Activated B cell treated with CpG ODN at 0.5 μM for 24 hours (primary cell): ENCODE measurements at regions not wholly inside any gene's neighbourhood (a gene's known extent, or its start where the extent isn't known, plus 50 kb on each side); places are given as distances from the start of the nearest gene placed in this dataset.

Source experiments
- ATAC-seq: fragments of 200-7000 bp; cut with Tn5 transposase; one replicate; pipeline ENCODE4 v1.10.0; 2021; ENCODE audit warnings: low read depth, mild to moderate bottlenecking, moderate library complexity
- CTCF ChIA-PET: fragments of 350-600 bp; sonication (Branson Sonifier 250); formaldehyde crosslinking; loops from one replicate; lab custom pipeline; 2021; ENCODE audit warnings: antibody characterized with exemption; lab: Charles Lee
- POLR2A ChIA-PET: fragments of 350-600 bp; sonication (Branson Sonifier 250); formaldehyde crosslinking; loops from one replicate; lab custom pipeline; 2021; ENCODE audit warnings: antibody characterized with exemption; lab: Charles Lee
- DNase-seq: peaks from one replicate; pipeline ENCODE4 v3.0.0; 2022
- H3K27ac Mint-ChIP-seq: one replicate; pipeline ENCODE4 v1.8.0; 2020; ENCODE audit warnings: mixed read lengths
- H3K27me3 Mint-ChIP-seq: one replicate; pipeline ENCODE4 v1.8.0; 2021; ENCODE audit warnings: mixed read lengths
- H3K36me3 Mint-ChIP-seq: one replicate; pipeline ENCODE4 v1.8.0; 2021; ENCODE audit warnings: low read depth, mixed read lengths
- H3K4me1 Mint-ChIP-seq: one replicate; pipeline ENCODE4 v1.8.0; 2021; ENCODE audit warnings: mixed read lengths
- H3K4me3 Mint-ChIP-seq: one replicate; pipeline ENCODE4 v1.8.0; 2020; ENCODE audit warnings: mild to moderate bottlenecking, mixed read lengths
- H3K9me3 Mint-ChIP-seq: one replicate; pipeline ENCODE4 v1.8.0; 2020; ENCODE audit warnings: mixed read lengths
- intact Hi-C: fragments of 100-400 bp; cut with micrococcal nuclease; formaldehyde crosslinking; loops from one replicate; pipeline ENCODE4 v1.15.1; 2024
- TF ChIP-seq, protein P1 (sequence below): fragments of 200-600 bp; IDR thresholded peaks from one replicate; pipeline ENCODE4 v1.8.0; 2022; ENCODE audit warnings: antibody characterized with exemption, mild to moderate bottlenecking

DNA sequence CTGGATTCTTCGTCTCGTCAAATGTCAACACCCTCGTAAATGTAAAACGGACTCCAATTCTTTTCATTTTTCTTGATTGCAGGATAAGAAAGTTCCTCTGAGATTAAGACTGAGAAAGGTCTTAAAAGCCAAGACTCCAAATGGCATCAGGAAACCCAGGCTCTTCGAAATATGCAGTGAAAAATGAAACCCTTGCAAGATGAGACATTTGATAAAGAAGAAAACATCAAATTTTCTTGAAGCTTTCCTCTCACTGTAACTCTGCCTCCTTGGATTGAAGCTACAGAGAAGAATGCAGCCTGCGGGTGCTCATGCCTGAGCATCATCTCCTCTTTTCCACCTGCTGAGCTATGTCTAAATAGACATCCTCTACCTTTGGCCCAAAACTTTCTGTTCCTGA lies 342.4 kb upstream of the THBS1 start:
- H3K4me3 Mint-ChIP-seq: no peak overlapping the region

GRCh38 chr15:39239562-39239961 lies 341.3 kb upstream of the THBS1 start:
- ChIA-PET POLR2A (no interaction called here), CTCF (no interaction called here)
- intact Hi-C loops: no loop called here
- no peak overlapping the region for H3K27ac Mint-ChIP-seq
- H3K36me3 Mint-ChIP-seq: no peaks in the 10 kb centered on the region
- H3K9me3 Mint-ChIP-seq: no peaks in the 10 kb centered on the region
- H3K4me3 Mint-ChIP-seq: no peak overlapping the region
- DNase-seq (no peak), ATAC-seq (no peak)
- H3K4me1 Mint-ChIP-seq: no peaks in the 10 kb centered on the region
- TF ChIP-seq, protein P1, sequence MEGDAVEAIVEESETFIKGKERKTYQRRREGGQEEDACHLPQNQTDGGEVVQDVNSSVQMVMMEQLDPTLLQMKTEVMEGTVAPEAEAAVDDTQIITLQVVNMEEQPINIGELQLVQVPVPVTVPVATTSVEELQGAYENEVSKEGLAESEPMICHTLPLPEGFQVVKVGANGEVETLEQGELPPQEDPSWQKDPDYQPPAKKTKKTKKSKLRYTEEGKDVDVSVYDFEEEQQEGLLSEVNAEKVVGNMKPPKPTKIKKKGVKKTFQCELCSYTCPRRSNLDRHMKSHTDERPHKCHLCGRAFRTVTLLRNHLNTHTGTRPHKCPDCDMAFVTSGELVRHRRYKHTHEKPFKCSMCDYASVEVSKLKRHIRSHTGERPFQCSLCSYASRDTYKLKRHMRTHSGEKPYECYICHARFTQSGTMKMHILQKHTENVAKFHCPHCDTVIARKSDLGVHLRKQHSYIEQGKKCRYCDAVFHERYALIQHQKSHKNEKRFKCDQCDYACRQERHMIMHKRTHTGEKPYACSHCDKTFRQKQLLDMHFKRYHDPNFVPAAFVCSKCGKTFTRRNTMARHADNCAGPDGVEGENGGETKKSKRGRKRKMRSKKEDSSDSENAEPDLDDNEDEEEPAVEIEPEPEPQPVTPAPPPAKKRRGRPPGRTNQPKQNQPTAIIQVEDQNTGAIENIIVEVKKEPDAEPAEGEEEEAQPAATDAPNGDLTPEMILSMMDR: no peak
- no peaks in the 10 kb centered on the region for H3K27me3 Mint-ChIP-seq

More for the DNA sequence above, 342.4 kb upstream of the THBS1 start:
- TF ChIP-seq, protein P1: no peak
- CTCF ChIA-PET: no interaction called here
- H3K9me3 Mint-ChIP-seq: no peaks in the 10 kb centered on the region
- no peaks in the 10 kb centered on the region for H3K36me3 Mint-ChIP-seq
- ATAC-seq (no peak), DNase-seq (no peak)
- POLR2A ChIA-PET: no interaction called here
- H3K27ac Mint-ChIP-seq: no peak overlapping the region
- intact Hi-C loops: no loop called here
- H3K4me1 Mint-ChIP-seq: no peaks in the 10 kb centered on the region
- H3K27me3 Mint-ChIP-seq: no peaks in the 10 kb centered on the region

- intact Hi-C loops: no loop called here
- H3K4me3 Mint-ChIP-seq: no peak overlapping the region
- no peaks in the 10 kb centered on the region for H3K36me3 Mint-ChIP-seq
- no peak overlapping the region for H3K27ac Mint-ChIP-seq
- no peaks in the 10 kb centered on the region for H3K9me3 Mint-ChIP-seq
- ChIA-PET POLR2A (no interaction called here), CTCF (no interaction called here)
- H3K4me1 Mint-ChIP-seq: no peaks in the 10 kb centered on the region
- no peaks in the 10 kb centered on the region for H3K27me3 Mint-ChIP-seq
- ATAC-seq (no peak), DNase-seq (no peak)
- TF ChIP-seq, protein P1: no peak
Measured at GRCh38 chr15:39242345-39242744, 338.5 kb upstream of the THBS1 start.

DNA sequence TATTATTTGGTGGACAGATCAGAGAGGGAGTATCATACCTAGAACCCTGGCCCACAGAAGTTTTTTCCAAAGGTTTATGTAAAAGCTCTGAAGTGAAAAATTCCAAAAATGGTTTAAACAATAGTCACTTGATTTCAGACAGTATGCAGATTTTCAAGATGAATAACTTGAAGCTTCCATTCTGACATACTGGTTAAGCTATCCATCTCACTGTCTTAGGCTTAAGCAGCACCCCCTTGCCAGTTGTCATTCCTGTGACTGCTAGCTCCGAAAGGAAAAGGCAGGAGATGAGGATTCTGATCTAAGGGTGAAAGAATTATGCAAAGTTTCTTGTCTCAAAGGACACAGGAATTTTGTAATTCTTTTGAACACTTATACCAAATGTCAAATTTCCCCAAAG lies 337.5 kb upstream of the THBS1 start:
- DNase-seq (no peak), ATAC-seq (no peak)
- H3K27ac Mint-ChIP-seq: no peak overlapping the region
- no peaks in the 10 kb centered on the region for H3K27me3 Mint-ChIP-seq
- H3K4me3 Mint-ChIP-seq: no peak overlapping the region
- intact Hi-C loops: no loop called here
- ChIA-PET POLR2A (no interaction called here), CTCF (no interaction called here)
- H3K9me3 Mint-ChIP-seq: no peaks in the 10 kb centered on the region
- H3K4me1 Mint-ChIP-seq: no peaks in the 10 kb centered on the region
- no peaks in the 10 kb centered on the region for H3K36me3 Mint-ChIP-seq
- TF ChIP-seq, protein P1: no peak

DNA sequence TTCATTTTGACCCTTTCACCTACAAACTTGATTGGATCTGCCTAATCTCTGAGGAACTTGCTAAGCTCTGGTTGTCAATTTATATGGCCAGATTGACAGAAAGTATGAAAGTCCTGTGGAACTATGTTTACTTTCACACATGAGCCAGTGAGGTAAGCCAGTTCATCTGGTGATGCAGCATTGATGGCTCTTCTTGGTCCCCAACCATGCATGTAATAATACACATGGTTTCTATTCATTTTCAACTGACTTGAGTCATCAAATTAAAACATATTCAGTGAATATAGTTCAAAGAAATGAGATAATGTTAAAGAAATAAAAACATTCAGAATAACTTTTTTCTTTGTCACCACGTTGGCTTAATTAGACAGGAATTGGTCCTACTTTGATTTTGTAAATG lies 336.1 kb upstream of the THBS1 start:
- POLR2A ChIA-PET: no interaction called here
- intact Hi-C loops: no loop called here
- no peak for DNase-seq
- Mint-ChIP-seq H3K9me3 (no peaks in the 10 kb centered on the region), H3K27ac (no peak overlapping the region), H3K27me3 (no peaks in the 10 kb centered on the region), H3K4me3 (no peak overlapping the region), H3K36me3 (no peaks in the 10 kb centered on the region), H3K4me1 (no peaks in the 10 kb centered on the region)
- TF ChIP-seq, protein P1: no peak
- CTCF ChIA-PET: no interaction called here
- no peak for ATAC-seq
